ENCODE measurements at regions not wholly inside any gene's neighbourhood (a gene's known extent, or its start where the extent isn't known, plus 50 kb on each side); places are given as distances from the start of the nearest gene placed in this dataset.
A peak's percentile ranks its signal among the peaks of the same experiment; 100 is the strongest.

DNA sequence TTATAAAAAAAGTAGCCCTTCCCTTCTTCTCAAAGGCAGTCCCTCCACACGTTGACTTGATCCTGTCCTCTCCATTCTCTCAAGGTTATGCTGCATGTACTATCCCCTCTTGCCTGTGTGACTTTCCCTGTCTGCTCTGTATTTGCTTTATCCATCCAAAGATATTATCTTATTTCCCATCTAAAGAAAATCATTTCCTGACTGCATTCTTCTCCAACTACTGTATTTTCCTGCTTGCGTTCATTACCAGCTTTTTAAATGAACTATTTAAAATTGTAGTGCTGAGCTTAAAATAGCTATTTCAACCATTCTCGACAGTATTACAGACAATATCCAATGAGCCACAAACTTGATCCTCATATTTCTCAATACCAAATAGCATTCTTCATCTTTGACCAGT lies 716.0 kb upstream of the REG3G start:
- intact Hi-C loops (cut with micrococcal nuclease; ENCODE audit: unreplicated experiment), result no loop called here
- ChIA-PET POLR2A (ENCODE audit: low non-redundant PET) (no interaction called here), CTCF (no interaction called here)
- H3K27me3 ChIP-seq (replicated peaks; ENCODE audit: insufficient read depth, low read depth, low read length, poor library complexity), result no peaks in the 10 kb centered on the region
- BruUV-seq (replicated peaks), result no TSS peak
- H3K4me3 ChIP-seq (ENCODE audit: low read depth, low read length, poor library complexity, severe bottlenecking), result no peak overlapping the region
- H3K9me3 ChIP-seq (ENCODE audit: low read depth, low read length, poor library complexity, severe bottlenecking), result no peaks in the 10 kb centered on the region
- peaks cover 39% of the 10 kb centered on the region for H3K4me1 ChIP-seq (ENCODE audit: insufficient read depth, low read length, poor library complexity, severe bottlenecking)
- peak; percentile 76 for DNase-seq (ENCODE audit: low spot score)
- peak overlapping the region; percentile 65 for H3K27ac ChIP-seq (ENCODE audit: low read depth, low read length, poor library complexity, severe bottlenecking)
- no peaks in the 10 kb centered on the region for H3K36me3 ChIP-seq (ENCODE audit: insufficient read depth, low read length, poor library complexity, severe bottlenecking)
- TF ChIP-seq CTCF (conservative IDR thresholded peaks at IDR 0.05; ENCODE audit: low read depth, low read length) (no peak), EZH2 (IDR thresholded peaks at IDR 0.05; ENCODE audit: borderline replicate concordance, low read depth, low read length, poor library complexity, severe bottlenecking) (no peak)

- Histone ChIP-seq H3K27ac (ENCODE audit: low read depth, low read length, poor library complexity, severe bottlenecking) (no peak overlapping the region), H3K27me3 (replicated peaks; ENCODE audit: insufficient read depth, low read depth, low read length, poor library complexity) (no peaks in the 10 kb centered on the region), H3K4me1 (ENCODE audit: insufficient read depth, low read length, poor library complexity, severe bottlenecking) (no peaks in the 10 kb centered on the region), H3K4me3 (ENCODE audit: low read depth, low read length, poor library complexity, severe bottlenecking) (no peak overlapping the region), H3K36me3 (ENCODE audit: insufficient read depth, low read length, poor library complexity, severe bottlenecking) (no peaks in the 10 kb centered on the region), H3K9me3 (ENCODE audit: low read depth, low read length, poor library complexity, severe bottlenecking) (no peaks in the 10 kb centered on the region)
- POLR2A ChIA-PET (ENCODE audit: low non-redundant PET), result no interaction called here
- CTCF ChIA-PET, result no interaction called here
- BruUV-seq (replicated peaks), result no TSS peak
- TF ChIP-seq EZH2 (IDR thresholded peaks at IDR 0.05; ENCODE audit: borderline replicate concordance, low read depth, low read length, poor library complexity, severe bottlenecking), result no peak
- no peak for TF ChIP-seq CTCF (conservative IDR thresholded peaks at IDR 0.05; ENCODE audit: low read depth, low read length)
- DNase-seq (ENCODE audit: low spot score), result no peak
- intact Hi-C loops (cut with micrococcal nuclease; ENCODE audit: unreplicated experiment), result no loop called here
Measured at GRCh38 chr2:78315368-78315767, 710.1 kb upstream of the REG3G start.

DNA sequence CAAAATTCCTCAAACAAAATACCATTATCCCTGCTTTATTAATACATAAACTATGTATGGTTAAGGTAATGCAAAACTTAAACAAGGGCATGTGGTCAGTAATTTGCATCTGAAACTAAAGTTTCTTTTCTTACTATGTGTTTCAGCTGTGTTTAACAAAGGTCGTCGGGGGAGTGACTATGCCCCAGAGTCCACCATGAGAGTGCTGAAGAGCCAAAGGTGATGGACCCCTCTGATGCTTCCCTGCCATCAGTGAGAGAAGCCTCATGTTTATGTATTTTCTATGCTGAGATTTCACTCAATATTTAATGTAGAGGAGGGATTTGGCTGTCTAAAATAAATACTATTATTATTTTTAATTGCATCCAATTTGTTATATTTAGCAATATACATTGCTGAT lies 707.2 kb upstream of the REG3G start:
- intact Hi-C loops (cut with micrococcal nuclease; ENCODE audit: unreplicated experiment), result no loop called here
- Histone ChIP-seq H3K36me3 (ENCODE audit: insufficient read depth, low read length, poor library complexity, severe bottlenecking) (no peaks in the 10 kb centered on the region), H3K27me3 (replicated peaks; ENCODE audit: insufficient read depth, low read depth, low read length, poor library complexity) (no peaks in the 10 kb centered on the region), H3K9me3 (ENCODE audit: low read depth, low read length, poor library complexity, severe bottlenecking) (no peaks in the 10 kb centered on the region), H3K4me1 (ENCODE audit: insufficient read depth, low read length, poor library complexity, severe bottlenecking) (no peaks in the 10 kb centered on the region), H3K4me3 (ENCODE audit: low read depth, low read length, poor library complexity, severe bottlenecking) (no peak overlapping the region), H3K27ac (ENCODE audit: low read depth, low read length, poor library complexity, severe bottlenecking) (no peak overlapping the region)
- ChIA-PET CTCF (no interaction called here), POLR2A (ENCODE audit: low non-redundant PET) (no interaction called here)
- DNase-seq (ENCODE audit: low spot score), result no peak
- BruUV-seq (replicated peaks), result no TSS peak
- no peak for TF ChIP-seq EZH2 (IDR thresholded peaks at IDR 0.05; ENCODE audit: borderline replicate concordance, low read depth, low read length, poor library complexity, severe bottlenecking)

GRCh38 chr2:78330193-78330592 lies 695.3 kb upstream of the REG3G start:
- intact Hi-C loops (cut with micrococcal nuclease; ENCODE audit: unreplicated experiment), result no loop called here

More at GRCh38 chr2:78330193-78330592, 695.3 kb upstream of the REG3G start:
- no peaks in the 10 kb centered on the region for H3K4me1 ChIP-seq (ENCODE audit: insufficient read depth, low read length, poor library complexity, severe bottlenecking)
- no peak overlapping the region for H3K4me3 ChIP-seq (ENCODE audit: low read depth, low read length, poor library complexity, severe bottlenecking)
- no peak overlapping the region for H3K27ac ChIP-seq (ENCODE audit: low read depth, low read length, poor library complexity, severe bottlenecking)
- ChIA-PET CTCF (no interaction called here), POLR2A (ENCODE audit: low non-redundant PET) (no interaction called here)
- no peak for DNase-seq (ENCODE audit: low spot score)
- no peaks in the 10 kb centered on the region for H3K27me3 ChIP-seq (replicated peaks; ENCODE audit: insufficient read depth, low read depth, low read length, poor library complexity)
- no peak for TF ChIP-seq EZH2 (IDR thresholded peaks at IDR 0.05; ENCODE audit: borderline replicate concordance, low read depth, low read length, poor library complexity, severe bottlenecking)
- TF ChIP-seq CTCF (conservative IDR thresholded peaks at IDR 0.05; ENCODE audit: low read depth, low read length), result no peak
- no peaks in the 10 kb centered on the region for H3K9me3 ChIP-seq (ENCODE audit: low read depth, low read length, poor library complexity, severe bottlenecking)
- no peaks in the 10 kb centered on the region for H3K36me3 ChIP-seq (ENCODE audit: insufficient read depth, low read length, poor library complexity, severe bottlenecking)
- BruUV-seq (replicated peaks), result no TSS peak

Data from A673 (cell line).